ENCODE measurements at regions not wholly inside any gene's neighbourhood (a gene's known extent, or its start where the extent isn't known, plus 50 kb on each side); places are given as distances from the start of the nearest gene placed in this dataset.
A peak's percentile ranks its signal among the peaks of the same experiment; 100 is the strongest.
"Not testable (repeated sequence)": the region's sequence is repeated elsewhere in the genome, so short reads cannot be mapped to it uniquely, and the experiment has no call there.

DNA sequence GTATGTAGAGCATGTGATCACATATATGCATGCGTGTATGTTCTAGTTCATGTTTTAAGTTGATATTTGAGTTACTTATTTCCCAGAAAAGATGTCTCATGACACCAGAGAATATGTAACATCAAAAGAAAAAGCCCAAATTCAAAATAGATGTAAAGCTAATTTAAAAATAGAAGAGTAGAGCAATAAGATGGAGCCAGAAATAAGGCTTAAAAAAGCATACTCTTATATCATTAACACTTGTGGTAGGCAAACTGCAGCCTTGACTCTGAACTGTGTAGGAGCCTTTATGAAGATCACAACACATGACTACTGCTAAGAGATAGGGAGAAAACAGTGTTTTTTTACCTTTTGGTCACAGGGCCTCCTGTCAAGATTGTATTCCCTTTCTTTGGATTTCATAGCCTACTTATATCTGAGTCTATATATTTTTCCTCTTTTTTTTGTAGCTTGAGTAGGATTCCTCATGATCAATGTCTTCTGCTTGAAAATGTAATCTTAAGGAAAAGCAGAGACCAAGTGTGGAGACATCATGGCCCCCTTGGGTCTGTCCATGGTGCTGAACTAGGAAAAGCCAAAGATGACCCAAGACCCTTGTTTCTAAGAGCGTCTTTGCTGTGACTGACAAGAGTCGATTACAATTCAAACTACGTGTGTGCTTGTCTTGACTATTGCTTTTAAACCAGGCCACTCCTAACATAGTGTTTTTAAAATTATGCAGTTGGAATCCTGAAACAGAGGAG, 390.4 kb downstream of the SHISA9 start:
- no peak for DNase-seq

DNA sequence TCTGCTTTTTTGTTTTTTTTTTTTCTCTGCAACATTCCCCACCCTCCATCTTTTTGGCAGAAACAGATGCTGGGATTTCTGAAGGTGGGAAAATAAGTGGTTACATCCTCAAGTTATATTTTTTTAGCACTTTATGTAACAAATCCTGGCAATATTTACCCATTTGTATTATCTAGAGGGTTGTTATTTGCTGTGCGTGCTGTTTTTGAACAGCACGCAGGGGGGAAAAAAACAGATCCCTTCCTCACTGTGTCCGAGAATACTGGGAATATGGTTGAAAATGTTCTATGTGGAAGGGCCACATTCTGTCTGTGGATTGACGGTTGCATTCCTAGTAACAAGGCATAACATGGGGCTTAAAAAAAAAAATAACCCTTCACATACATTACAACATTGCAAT, 394.8 kb downstream of the SHISA9 start:
- no peak for DNase-seq

DNA sequence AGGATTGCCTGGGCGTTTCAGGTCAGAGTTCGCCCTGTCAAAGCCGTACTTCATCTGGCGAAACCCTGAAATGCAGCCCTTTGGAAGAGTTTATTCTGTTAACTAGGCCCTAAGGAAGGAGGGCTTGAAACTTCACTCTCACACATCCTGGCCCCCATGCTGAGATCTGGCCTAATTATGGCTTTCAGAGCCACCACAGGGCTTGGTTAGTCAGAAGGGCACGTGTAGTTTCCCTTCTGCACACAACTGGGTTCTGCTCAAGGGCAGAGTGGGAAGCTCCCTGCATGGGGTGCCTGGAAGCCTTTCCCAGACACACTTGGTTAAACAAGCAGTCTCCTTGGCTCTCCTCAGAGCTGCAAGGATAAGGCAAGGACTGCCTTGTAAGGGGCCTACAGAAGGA, 397.3 kb downstream of the SHISA9 start:
- DNase-seq, result no peak

DNA sequence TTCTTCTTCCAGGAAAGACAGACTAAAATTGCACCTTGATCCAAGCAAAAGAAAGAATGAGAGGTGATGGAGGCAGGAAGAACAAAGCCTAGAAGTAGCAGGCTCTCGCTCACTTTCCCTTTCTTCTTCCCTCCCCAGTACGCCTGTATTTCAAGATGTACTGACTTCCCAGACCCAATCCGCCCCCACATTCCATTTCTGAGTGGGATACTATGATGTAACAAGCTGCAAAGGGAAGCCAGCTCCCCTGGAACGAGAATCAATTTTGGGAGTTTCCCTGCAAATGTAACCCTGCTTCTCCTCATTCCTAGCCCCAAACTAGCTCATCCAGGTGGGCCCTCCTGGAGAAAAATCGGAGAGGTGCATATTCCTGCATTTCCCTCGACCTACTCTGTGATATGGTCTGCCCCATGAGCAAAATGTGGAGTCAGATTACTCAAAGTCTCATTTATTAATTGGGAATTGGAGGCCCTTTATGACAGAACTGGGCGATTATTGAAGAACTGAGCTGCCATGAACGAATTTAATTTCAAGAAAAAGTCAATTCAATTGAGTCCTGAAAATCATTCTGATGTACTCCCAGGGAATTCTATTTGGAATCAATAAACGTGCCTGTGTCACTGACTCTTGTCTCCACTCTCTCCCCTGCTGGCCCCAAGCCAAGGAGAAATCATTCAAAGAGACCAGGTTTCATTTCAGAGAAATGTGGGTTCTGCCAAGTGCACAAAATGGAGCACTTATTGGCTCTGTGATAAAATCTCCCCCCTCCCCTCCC, 398.9 kb downstream of the SHISA9 start:
- DNase-seq, result peak; percentile 24

DNA sequence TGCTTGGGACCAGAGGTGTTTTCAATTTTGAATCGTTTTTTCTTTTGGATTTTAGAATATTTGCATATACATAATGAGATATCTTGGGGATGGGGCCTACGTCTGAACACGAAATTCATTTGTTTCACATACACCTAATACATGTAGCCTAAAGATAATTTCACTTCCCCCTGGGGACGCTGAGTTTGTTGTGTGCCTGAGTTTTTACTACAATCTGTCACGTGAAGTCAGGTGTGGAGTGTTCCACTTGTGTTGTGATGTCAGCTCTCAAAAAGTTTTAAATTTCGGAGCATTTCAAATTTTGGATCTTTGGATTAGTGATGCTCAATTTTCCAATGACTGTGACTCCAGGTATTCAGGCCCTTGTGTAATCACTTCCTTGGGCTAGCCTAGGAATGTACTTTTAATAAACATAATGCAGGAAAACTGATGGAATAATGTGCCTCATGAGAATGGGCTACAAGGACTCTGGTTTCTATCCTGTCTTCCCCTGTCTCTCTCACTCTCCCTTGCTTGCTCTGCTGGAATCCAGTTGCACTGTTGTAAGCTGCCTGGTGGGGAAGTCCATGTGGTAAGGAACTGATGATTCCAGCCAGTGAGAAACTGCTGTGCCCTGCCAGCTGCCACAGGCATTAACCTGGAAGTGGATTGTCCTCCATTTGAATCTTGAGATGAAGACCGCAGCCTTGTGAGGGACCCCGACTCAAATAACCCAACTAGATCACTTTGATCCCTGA, 403.8 kb downstream of the SHISA9 start:
- no peak for DNase-seq

DNA sequence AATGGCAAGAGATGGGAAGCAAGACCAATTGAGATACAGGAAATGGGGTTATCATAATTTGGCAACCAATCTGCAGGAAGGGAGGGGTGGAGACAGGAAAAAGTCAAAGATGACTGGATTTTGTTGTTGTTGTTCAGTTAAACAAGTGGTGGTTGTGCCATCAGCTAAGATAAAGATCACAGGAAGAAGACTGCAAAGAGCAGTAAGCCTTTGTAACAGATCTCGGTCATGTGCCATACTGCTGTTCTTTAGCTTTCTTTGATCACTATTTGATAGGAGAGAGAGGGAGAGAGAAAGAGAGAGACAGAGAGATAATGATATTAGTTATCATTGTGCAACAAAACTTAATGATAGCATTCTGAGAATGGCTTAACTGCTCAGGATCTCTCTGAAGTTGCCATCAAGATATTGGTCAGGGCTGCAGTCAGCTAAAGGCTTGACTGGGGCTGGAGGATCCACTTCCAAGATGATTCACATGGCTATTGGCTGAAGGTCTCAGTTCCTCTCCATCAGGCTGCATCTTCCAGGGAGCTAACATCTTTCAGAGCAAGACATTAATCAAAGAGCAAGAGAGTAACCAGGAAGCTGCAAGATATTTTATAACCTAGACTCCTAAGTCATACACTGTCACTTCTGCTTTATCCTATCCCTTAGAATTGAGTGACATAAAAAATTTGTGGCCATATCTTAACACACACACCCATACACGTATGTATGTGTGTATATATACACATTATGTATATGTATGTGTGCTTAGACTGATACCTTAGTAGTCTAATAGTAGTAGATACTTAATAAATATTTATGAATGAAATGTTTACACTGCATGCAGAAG, 405.0 kb downstream of the SHISA9 start:
- DNase-seq, result no peak

DNA sequence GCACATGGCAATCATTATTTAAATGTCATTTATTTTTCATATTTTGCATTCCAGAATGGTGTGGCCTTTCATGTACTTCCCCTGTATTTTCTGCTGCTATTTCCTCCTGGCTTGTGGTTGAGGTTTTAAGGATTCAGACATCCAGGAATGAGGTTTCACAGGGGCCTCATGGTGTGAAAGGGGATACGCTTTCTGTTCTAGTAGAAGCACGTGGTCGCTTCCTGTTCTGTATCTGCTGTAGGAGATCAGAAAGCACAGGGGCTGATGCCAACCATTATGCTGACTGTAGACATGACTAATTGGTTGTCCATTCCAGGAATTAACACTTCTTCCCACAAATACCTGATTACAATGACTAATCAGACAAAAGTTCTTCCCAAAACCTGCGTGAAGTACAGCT, 405.9 kb downstream of the SHISA9 start:
- no peak for DNase-seq

DNA sequence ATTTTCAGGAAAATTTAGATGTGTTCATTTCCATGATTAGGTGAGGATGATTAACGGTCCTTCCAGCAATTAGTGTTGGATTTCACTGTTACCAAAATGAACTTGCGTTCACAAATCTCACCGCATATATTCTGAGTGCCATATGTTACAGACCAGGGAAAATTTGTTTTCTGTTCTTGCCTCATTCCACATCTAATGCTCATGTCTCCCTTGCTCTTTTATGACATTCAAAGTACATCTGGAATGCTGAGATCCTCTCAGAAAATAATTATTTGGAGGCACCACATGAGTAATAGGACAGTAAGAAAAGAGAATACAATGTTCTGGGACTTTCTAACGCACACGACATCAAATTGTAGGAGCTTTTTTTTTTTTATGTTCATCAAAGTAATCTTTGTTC, 406.5 kb downstream of the SHISA9 start:
- DNase-seq, result no peak

DNA sequence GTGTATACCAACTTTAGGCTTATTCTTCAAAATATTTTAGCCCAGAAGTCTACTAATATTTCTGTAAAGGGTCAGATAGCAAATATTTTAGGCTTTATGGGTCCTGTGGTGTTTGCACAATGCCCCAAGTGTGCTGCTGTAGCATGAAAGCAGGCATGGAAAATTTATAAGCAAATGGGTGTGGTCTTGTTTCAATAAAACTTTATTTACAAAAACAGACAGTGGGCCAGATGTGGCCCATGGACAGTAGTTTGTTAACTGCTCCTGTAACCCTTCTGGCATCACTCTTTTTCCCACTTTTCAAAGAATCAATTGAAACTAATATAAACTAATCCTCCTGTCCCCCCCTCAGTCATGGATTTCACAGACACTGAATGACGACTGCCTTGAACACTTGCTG, 410.7 kb downstream of the SHISA9 start:
- DNase-seq, result no peak

DNA sequence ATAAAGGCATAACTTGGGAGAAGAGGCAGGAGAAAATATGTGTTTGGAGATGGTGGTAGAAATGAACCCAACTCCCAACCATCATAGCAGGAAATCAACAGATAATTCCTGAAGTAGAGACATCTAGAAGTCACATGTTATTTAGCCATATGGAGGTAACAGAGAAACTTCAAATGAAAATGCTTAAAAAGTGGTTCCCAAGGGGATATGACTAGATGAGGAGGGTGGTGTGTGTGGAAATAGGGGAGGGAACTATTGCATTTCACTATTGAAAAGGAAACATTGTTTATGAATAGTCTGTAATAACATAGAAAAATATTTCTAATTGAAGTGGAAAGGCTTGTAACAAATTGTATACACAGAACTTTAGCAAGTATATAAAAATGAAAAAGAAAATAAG, 412.0 kb downstream of the SHISA9 start:
- no peak for DNase-seq

DNA sequence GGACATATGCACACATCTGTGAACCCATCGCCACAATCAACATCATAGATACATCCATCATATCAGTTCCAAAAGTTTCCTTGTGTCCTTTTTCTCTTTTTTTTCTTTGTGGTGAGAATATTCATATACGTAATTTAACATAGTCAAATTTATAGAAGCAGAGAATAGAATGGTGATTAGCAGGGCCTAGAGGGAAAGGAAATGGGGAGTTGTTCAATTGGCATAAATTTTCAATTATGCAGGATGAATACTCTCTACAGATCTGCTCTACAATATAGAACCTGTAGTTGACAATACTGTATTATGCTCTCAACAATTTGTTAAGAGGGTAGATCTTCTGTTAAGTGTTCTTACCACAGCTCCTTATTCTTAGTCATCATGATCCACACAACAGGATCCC, 413.2 kb downstream of the SHISA9 start:
- no peak for DNase-seq

DNA sequence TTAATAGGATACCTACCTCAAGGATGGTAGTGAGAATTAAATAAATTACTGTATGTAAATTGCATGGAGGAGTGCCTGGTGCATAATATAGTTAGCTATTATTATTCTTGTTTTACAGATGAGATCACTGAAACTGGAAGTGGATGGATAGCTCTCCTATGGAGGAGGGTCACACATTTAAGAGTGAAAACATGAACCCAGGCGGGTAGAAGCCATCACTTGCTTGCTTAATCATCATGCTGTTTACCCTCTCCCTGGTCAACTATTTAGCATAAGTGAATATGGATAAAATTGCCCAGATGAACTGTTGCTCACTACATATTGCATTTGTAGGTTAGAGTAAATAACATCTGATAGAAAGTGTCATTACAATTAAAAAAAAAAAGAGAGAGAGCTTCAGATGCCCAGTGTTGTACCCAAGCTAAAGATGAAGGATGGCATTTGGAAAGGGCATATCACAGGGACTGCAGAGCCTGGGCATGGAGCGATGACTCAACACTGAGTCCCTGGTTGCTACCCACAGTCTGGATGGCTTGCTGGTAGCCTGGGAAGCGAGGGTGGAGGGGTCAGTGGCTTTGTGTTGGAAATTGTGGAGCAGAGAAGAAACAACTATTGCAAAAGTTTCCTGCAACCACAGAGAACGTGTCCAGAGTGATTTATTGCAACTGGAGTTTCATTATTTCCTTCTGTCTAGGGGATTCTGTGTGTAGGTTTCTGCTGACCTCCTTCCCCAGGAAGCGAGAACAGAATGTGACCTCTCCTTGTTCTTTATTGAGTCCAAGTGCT, 414.4 kb downstream of the SHISA9 start:
- no peak for DNase-seq

DNA sequence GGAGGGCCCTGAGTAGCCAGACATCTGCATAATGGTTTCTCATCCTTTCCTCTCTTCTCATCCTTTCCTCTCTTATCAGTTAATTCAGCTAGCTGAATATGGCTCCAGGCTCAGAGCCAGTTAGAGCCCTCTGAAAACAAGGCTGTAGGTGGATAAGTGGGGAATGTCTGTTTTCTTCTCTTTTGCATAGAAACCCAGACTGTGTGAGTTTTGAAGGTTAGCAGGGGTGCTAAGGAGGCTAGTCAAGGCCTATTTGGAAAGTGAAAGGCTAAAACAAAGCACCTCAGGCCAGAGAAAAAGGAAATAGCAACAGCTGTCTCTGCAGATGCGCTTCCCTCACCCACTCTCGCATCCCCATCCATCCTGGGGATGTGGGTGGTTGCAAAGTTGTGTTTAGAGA, 420.9 kb downstream of the SHISA9 start:
- DNase-seq, result no peak

DNA sequence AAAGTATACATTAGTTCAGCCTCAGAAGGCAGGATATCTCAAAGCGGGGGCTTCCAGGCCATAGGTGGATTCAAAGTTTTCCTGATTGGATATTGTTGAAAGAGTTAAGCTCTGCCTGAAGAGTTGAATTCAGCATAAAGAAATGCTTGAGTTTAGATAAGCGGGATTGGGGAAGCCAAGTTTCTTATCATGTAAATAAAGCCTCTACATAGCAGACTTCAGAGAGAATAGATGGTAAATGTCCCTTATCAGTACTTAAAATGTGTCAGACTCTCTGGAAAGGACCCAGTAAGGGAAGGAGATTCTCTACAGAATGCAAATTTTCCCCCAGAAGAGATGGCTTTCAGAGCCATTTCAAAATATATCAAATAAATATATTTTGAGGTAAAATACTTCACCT, 423.5 kb downstream of the SHISA9 start:
- DNase-seq, result no peak

DNA sequence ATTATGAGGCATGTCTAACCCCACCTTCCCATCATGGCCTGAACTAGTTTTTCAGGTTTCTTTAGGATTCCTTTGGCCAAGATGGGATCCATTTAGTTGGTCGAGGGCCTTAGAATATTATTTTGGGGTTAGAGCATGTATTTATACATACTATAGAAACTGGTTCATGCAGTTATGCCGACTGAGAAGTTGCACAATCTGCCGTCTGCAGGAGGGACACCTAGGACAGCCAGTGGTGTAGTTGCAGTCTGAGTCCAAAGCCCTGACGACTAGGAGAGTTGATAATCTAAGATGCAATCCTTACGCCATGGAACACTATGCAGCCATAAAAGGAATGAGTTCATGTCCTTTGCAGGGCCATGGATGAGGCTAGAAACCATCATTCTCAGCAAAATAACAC, 424.0 kb downstream of the SHISA9 start:
- no peak for DNase-seq

DNA sequence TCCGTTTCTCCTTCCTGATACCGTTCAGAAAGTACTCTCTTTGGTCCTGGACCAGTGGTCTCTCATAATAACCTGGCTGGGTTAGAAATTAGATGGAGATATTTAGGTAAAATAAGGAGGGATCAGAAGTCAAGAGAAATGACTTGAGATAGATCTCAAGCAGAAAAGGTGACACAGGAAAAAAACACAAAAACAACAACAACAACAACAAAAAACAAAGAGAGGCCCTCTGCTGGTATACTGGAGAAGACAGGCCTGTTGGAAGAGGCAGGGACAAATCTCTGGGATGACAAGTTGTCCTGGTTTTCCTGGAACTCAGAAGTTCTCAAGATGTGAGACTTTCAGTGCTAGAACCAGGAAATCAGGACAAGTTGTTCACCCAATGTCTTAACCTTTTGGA, 430.5 kb downstream of the SHISA9 start:
- no peak for DNase-seq

DNA sequence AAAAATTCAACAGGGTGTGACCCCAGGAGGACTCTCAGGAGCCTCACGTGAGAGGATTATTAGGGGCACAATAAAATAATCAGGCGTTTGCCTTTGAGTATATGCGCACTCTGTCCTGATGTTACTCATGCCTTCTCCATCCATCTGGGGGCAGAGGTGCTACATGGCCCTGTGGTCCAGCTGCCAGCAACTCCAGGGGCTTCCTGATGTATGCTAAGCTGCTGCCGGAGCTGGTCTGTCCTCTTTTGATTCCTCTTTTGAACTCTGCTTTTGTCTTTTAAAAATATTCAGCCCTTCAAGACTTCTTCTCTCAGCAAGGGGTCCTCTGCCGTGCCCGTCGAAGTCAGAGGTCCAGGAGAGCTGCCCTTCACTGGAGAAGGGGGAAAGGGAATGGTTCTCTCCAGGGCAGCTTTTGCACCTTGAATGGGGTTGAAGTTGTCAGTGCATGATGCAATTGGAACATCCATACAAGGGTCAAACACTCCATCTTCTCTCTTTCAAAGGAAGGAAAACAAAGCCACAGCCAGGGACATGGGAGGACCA, 431.4 kb downstream of the SHISA9 start:
- peak; percentile 52 for DNase-seq

DNA sequence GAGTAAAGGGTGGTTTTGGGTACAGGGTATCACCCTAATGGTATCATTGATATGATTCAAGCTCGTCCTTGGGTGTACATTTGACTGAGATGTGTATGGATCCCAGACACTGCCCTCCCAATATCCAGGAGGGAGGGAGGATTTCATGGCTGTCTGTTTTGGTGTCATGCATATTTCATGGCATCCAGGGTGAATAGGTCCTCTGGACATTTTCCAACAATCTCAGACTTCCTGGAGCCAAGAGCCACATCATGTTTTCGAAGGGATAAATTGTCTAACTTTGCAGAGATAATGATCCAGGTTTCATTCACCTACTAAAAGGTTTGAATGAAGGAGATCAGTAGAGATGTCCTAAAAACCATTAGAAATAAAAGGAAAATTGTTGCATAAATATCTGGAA, 431.9 kb downstream of the SHISA9 start:
- peak; percentile 48 for DNase-seq

DNA sequence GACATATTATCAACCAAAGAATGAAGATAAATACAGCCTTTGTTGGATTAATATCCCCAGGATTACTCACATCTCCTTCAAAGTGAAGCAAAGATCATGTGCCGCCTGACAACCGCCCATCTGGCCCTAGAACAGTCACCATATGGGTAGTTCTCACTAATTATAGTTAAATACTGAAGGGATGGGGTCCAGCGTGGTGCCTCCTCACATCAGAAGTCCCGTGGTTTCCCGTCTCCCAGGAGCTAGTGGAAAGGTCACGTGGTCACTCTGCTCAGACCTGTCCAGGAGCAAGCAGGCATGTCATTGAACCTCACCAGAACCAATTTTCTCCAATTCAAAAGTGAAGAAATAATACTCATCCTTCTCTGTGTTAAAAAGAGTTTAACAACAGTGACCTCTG, 434.5 kb downstream of the SHISA9 start:
- no peak for DNase-seq

DNA sequence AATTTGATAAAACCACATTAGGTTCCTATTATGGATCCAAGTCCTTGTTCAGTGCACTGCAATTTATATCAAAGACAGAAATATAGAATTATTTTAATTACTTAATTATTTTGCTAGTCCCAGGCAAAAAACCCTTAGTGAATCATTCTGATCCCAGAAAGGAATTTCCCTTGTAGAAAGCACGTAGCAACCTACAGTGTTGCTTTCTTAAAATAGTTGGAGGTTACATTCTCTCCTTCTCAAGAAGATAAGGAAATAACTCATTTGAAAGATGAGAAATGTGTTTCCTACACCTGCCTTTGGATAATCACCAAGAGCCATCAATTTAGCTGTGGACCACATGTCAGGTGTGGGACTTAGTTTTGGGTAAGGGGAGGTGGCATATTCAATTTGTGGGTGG, 434.9 kb downstream of the SHISA9 start:
- no peak for DNase-seq

DNA sequence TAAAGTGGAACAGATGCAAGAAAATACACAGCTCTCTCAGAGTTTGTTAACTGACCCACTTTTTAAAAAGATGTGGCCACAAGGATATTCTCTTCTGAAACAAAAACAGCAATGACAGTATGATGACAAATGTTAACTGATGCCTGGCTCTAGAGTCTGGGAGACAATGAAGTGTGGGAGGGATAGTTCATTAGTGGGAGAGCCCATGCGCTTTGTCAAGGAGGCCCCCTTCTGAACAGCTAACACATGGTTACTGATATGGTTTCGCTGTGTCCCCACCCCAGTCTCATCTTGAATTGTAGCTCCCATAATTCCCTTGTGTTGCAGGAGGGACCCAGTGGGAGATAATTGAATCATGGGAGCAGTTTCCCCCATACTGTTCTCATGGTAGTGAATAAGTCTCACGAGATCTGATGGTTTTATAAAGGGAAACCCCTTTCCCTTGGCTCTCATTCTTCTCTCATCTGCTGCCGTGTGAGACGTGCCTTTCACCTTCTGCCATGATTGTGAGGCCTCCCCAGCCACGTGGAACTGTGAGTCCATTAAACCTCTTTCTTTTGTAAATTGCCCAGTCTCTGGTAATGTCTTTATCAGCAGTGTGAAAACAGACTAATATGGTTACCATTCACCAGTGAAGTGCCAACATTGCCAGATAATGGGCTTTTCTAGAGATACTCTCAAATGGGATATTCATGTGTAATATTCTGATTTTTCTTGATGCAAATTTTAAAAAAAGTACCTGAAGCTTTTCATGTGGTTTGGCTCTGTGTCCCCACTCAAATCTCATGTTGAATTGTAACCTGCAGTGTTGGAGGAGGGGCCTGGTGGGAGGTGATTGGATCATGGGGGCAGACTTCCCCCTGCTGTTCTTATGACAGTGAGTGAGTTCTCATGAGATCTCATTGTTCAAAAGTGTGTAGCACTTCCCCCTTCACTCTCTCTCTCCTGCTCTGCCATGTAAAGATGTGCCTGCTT, 435.8 kb downstream of the SHISA9 start:
- DNase-seq, result not testable (repeated sequence)
